Esophagus muscularis mucosa (tissue), 4 donors: ENCODE measurements at regions not wholly inside any gene's neighbourhood (a gene's known extent, or its start where the extent isn't known, plus 50 kb on each side); places are given as distances from the start of the nearest gene placed in this dataset.

Source experiments
- EP300 ChIP-seq: sonication (generic); formaldehyde crosslinking; IDR thresholded peaks from one replicate; pipeline ENCODE4 v1.6.1; 2017; ENCODE audit warnings: antibody characterized with exemption
- POLR2A ChIP-seq: fragments of 450-650 bp; IDR thresholded peaks from one replicate; pipeline ENCODE4 v1.6.1; 2017; ENCODE audit warnings: antibody characterized with exemption, moderate library complexity, mild to moderate bottlenecking, low read depth
- POLR2AphosphoS5 ChIP-seq, 2 donors: sonication (generic); formaldehyde crosslinking; IDR thresholded peaks; one replicate each; pipeline ENCODE4 v1.6.1; 2017; ENCODE audit warnings: antibody characterized with exemption in 2 of 2
- TF ChIP-seq, protein P1 (sequence below), 3 experiments: fragments of 200-600 bp in 2 of 3; fragments of 450-650 bp in 1 of 3; sonication (generic) in 2 of 3; IDR thresholded peaks; one replicate each; pipeline ENCODE4 v1.5.1; 2017 to 2019; ENCODE audit warnings: antibody characterized with exemption in 3 of 3, mild to moderate bottlenecking in 2 of 3, moderate library complexity in 1 of 3

GRCh38 chr4:36568575-36568974 is 287.2 kb downstream of the DTHD1 start:
- TF ChIP-seq, protein P1, sequence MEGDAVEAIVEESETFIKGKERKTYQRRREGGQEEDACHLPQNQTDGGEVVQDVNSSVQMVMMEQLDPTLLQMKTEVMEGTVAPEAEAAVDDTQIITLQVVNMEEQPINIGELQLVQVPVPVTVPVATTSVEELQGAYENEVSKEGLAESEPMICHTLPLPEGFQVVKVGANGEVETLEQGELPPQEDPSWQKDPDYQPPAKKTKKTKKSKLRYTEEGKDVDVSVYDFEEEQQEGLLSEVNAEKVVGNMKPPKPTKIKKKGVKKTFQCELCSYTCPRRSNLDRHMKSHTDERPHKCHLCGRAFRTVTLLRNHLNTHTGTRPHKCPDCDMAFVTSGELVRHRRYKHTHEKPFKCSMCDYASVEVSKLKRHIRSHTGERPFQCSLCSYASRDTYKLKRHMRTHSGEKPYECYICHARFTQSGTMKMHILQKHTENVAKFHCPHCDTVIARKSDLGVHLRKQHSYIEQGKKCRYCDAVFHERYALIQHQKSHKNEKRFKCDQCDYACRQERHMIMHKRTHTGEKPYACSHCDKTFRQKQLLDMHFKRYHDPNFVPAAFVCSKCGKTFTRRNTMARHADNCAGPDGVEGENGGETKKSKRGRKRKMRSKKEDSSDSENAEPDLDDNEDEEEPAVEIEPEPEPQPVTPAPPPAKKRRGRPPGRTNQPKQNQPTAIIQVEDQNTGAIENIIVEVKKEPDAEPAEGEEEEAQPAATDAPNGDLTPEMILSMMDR (IDR thresholded peaks at IDR 0.05) = no peak
- TF ChIP-seq POLR2A = no peak
- TF ChIP-seq POLR2AphosphoS5 (IDR thresholded peaks at IDR 0.05) = no peak
- no peak for TF ChIP-seq EP300
